Omental fat pad (tissue), 3 donors: ENCODE measurements at regions not wholly inside any gene's neighbourhood (a gene's known extent, or its start where the extent isn't known, plus 50 kb on each side); places are given as distances from the start of the nearest gene placed in this dataset.

Experiments
- ATAC-seq: fragments of 150-250 bp; one replicate; pipeline ENCODE4 v1.9.1; 2016; ENCODE audit warnings: mild to moderate bottlenecking, moderate library complexity; ENCODE audit not compliant: low FRiP score
- DNase-seq: peaks from one replicate; pipeline ENCODE4 v3.0.0-alpha.2; 2019; ENCODE audit warnings: low spot score
- CTCF ChIP-seq, 3 donors: fragments of 450-650 bp; IDR thresholded peaks; one replicate each; pipeline ENCODE4 v1.5.1; 2016 to 2017; ENCODE audit warnings: antibody characterized with exemption in 3 of 3, mild to moderate bottlenecking in 3 of 3, moderate library complexity in 2 of 3

- no peak for TF ChIP-seq CTCF (IDR thresholded peaks at IDR 0.05)
- DNase-seq, result no peak
- no peak for ATAC-seq
Measured at GRCh38 chr21:19842601-19843000, 1155.6 kb upstream of the NCAM2 start.

- DNase-seq (no peak), ATAC-seq (no peak)
- TF ChIP-seq CTCF (IDR thresholded peaks at IDR 0.05), result no peak
Measured at GRCh38 chr21:19844334-19844733, 1153.9 kb upstream of the NCAM2 start.

- no peak for TF ChIP-seq CTCF (IDR thresholded peaks at IDR 0.05)
- ATAC-seq (no peak), DNase-seq (no peak)
Measured at GRCh38 chr21:19850157-19850556, 1148.1 kb upstream of the NCAM2 start.

- no peak for TF ChIP-seq CTCF (IDR thresholded peaks at IDR 0.05)
- DNase-seq (no peak), ATAC-seq (no peak)
Measured at GRCh38 chr21:19853061-19853460, 1145.1 kb upstream of the NCAM2 start.

- TF ChIP-seq CTCF (IDR thresholded peaks at IDR 0.05), result no peak
- ATAC-seq, result no peak
- no peak for DNase-seq
Measured at GRCh38 chr21:19853709-19854575, 1144.3 kb upstream of the NCAM2 start.

GRCh38 chr21:19855522-19855921 is 1142.7 kb upstream of the NCAM2 start:
- no peak for TF ChIP-seq CTCF (IDR thresholded peaks at IDR 0.05)
- ATAC-seq (no peak), DNase-seq (no peak)

GRCh38 chr21:19864476-19864875 is 1133.7 kb upstream of the NCAM2 start:
- no peak for TF ChIP-seq CTCF (IDR thresholded peaks at IDR 0.05)
- ATAC-seq, result no peak
- no peak for DNase-seq
